Osteoblast (primary cell): ENCODE measurements at regions not wholly inside any gene's neighbourhood (a gene's known extent, or its start where the extent isn't known, plus 50 kb on each side); places are given as distances from the start of the nearest gene placed in this dataset.

Experiments used
- DNase-seq: peaks from one replicate; pipeline ENCODE4 v3.0.0; 2011; ENCODE audit warnings: low spot score, mixed read lengths; ENCODE audit not compliant: insufficient read length; ENCODE audit errors: missing footprints
- H2AFZ ChIP-seq: 2 replicates; pipeline ENCODE4 v1.6.0; 2011; ENCODE audit warnings: mild to moderate bottlenecking, low read length
- H3K27ac ChIP-seq: 2 replicates; pipeline ENCODE4 v1.5.1; 2011; ENCODE audit warnings: mild to moderate bottlenecking, low read depth, low read length, moderate library complexity
- H3K27me3 ChIP-seq: 2 replicates; pipeline ENCODE4 v1.6.0; 2012; ENCODE audit warnings: mild to moderate bottlenecking, control low read depth, inconsistent platforms, low read length, moderate library complexity; ENCODE audit not compliant: insufficient read depth
- H3K36me3 ChIP-seq: 2 replicates; pipeline ENCODE4 v1.5.1; 2011; ENCODE audit warnings: mild to moderate bottlenecking, low read length, control low read depth, moderate library complexity; ENCODE audit not compliant: insufficient read depth
- H3K4me1 ChIP-seq: 2 replicates; pipeline ENCODE4 v1.5.1; 2011; ENCODE audit warnings: mild to moderate bottlenecking, low read length, control low read depth, moderate library complexity; ENCODE audit not compliant: insufficient read depth
- H3K4me2 ChIP-seq: 2 replicates; pipeline ENCODE4 v1.6.0; 2011; ENCODE audit warnings: mild to moderate bottlenecking, low read length; ENCODE audit not compliant: insufficient read depth
- H3K4me3 ChIP-seq: fragments of 200-600 bp; sonication (generic); 3 replicates; pipeline ENCODE4 v1.5.1; 2012; ENCODE audit warnings: mild to moderate bottlenecking, low read length, inconsistent platforms; ENCODE audit not compliant: insufficient read depth
- H3K79me2 ChIP-seq: 2 replicates; pipeline ENCODE4 v1.6.0; 2012; ENCODE audit warnings: mild to moderate bottlenecking, low read length, control low read depth, inconsistent platforms; ENCODE audit not compliant: insufficient read depth
- H3K9me3 ChIP-seq: 2 replicates; pipeline ENCODE4 v1.5.1; 2011; ENCODE audit warnings: low read depth, low read length, control low read depth
- H4K20me1 ChIP-seq: 2 replicates; pipeline ENCODE4 v1.6.0; 2012; ENCODE audit warnings: mild to moderate bottlenecking, low read length, control low read depth; ENCODE audit not compliant: insufficient read depth
- TF ChIP-seq, protein P1 (sequence below): IDR thresholded peaks from 2 replicates; pipeline ENCODE4 v1.5.1; 2011; ENCODE audit warnings: mild to moderate bottlenecking, low read depth, low read length, moderate library complexity; ENCODE audit errors: extremely low read depth

DNA sequence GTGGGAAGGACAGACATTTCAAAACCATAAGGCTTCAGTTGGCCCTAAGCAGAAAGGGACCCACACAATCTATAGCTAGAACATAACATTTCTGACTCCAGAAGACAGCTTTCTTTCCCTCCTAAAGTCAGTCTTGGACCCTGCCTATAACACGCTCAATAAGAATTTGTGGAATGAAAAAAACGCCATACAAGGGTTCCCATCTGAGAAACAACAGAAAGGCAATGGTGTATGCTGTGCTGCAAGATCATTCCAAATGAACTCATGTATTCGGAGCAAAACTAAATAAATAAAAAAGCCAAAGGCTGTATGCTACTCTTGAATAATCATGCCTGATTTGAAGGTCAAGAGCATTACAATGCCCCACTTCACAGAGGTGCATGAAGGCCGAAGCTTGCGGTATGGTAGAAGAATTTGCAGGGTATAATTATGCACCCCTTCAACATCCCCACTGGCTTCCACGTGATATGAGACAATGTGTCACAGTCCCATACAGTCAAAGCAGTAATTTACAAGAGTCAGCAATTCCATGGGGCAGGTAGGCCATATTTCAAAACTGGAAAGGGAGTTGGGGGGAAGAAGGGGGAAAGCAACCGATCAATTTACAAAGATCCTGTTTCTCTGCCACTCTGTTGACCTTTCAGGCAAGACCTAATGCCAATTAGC, 61.4 kb upstream of the SLC14A2 start:
- Histone ChIP-seq H3K36me3 (no peaks in the 10 kb centered on the region), H3K4me1 (no peaks in the 10 kb centered on the region), H3K27ac (no peak overlapping the region), H3K27me3 (peaks cover 24% of the 10 kb centered on the region), H3K4me3 (no peak overlapping the region), H3K9me3 (no peaks in the 10 kb centered on the region), H3K79me2 (no peaks in the 10 kb centered on the region), H4K20me1 (no peaks in the 10 kb centered on the region), H3K4me2 (no peak overlapping the region), H2AFZ (no peak overlapping the region)
- no peak for DNase-seq
- TF ChIP-seq, protein P1, sequence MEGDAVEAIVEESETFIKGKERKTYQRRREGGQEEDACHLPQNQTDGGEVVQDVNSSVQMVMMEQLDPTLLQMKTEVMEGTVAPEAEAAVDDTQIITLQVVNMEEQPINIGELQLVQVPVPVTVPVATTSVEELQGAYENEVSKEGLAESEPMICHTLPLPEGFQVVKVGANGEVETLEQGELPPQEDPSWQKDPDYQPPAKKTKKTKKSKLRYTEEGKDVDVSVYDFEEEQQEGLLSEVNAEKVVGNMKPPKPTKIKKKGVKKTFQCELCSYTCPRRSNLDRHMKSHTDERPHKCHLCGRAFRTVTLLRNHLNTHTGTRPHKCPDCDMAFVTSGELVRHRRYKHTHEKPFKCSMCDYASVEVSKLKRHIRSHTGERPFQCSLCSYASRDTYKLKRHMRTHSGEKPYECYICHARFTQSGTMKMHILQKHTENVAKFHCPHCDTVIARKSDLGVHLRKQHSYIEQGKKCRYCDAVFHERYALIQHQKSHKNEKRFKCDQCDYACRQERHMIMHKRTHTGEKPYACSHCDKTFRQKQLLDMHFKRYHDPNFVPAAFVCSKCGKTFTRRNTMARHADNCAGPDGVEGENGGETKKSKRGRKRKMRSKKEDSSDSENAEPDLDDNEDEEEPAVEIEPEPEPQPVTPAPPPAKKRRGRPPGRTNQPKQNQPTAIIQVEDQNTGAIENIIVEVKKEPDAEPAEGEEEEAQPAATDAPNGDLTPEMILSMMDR = no peak

DNA sequence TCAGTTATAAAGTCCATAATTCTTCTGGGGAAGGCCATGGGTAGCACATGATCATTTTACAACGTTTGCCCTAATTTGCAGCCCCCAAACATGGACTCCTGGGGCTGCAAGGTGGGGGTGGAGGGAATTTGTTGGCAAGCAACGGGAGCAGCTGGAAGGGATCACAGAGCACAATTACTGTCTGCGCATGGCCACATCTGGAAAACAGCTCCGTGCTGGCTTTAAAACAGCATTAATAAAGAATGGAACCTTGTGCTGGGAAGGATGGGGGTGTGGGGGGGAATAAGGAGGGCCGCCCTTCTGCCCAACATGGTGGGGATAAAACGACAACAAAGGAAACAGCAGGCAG, 60.9 kb upstream of the SLC14A2 start:
- Histone ChIP-seq H3K4me2 (no peak overlapping the region), H3K9me3 (no peaks in the 10 kb centered on the region), H3K27ac (no peak overlapping the region), H3K4me1 (no peaks in the 10 kb centered on the region), H3K27me3 (peaks cover 24% of the 10 kb centered on the region), H3K36me3 (no peaks in the 10 kb centered on the region), H4K20me1 (no peaks in the 10 kb centered on the region), H3K79me2 (no peaks in the 10 kb centered on the region), H3K4me3 (no peak overlapping the region), H2AFZ (no peak overlapping the region)
- TF ChIP-seq, protein P1 = no peak
- no peak for DNase-seq

DNA sequence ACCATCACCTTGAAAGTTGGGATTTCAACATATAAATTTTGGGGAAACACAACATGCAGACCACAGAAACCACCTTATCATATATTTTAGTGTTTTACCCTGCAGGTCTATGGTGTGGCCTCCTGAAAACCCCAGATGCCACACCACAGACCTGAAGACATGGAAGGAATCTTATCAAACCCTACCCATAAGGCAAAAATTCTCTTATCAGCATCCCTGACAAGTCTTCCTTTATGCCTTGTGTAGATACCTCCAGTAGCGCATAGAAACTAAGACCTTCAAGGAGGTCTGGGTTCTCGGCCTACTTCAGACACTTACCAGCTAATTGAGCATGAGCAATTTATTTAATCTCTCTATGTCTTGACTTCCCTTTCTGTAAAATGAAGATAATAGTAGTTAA, 59.1 kb upstream of the SLC14A2 start:
- Histone ChIP-seq H3K36me3 (no peaks in the 10 kb centered on the region), H3K4me1 (no peaks in the 10 kb centered on the region), H3K27ac (no peak overlapping the region), H3K4me2 (no peak overlapping the region), H3K9me3 (no peaks in the 10 kb centered on the region), H3K4me3 (no peak overlapping the region), H2AFZ (no peak overlapping the region), H3K79me2 (no peaks in the 10 kb centered on the region), H3K27me3 (peaks cover 17% of the 10 kb centered on the region), H4K20me1 (no peaks in the 10 kb centered on the region)
- no peak for DNase-seq
- TF ChIP-seq, protein P1 = no peak

DNA sequence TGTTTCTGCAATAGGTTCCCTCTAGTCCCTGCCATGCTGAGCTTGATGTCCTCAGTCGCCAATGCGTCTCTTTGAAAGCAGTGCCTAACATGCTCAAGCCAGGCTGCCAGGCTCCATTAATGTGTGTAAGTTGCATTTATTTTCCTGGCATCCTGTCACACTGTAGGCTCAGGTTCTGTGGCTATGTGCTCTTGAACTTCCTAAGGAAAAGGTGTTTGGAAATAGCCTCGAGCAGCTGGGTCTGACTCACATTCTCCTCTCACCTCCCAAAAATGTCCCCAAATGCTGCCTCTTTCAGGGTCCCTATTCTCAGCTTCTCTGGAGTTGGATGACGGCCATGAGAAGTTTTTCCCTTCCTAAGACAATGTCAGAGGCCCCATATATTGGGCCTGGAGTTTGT, 58.0 kb upstream of the SLC14A2 start:
- no peak overlapping the region for H3K4me3 ChIP-seq
- no peaks in the 10 kb centered on the region for H4K20me1 ChIP-seq
- no peak for DNase-seq
- H3K36me3 ChIP-seq = no peaks in the 10 kb centered on the region
- TF ChIP-seq, protein P1 = no peak
- H3K4me1 ChIP-seq = no peaks in the 10 kb centered on the region
- no peak overlapping the region for H3K4me2 ChIP-seq
- no peak overlapping the region for H2AFZ ChIP-seq
- H3K27me3 ChIP-seq = peaks cover 13% of the 10 kb centered on the region
- H3K27ac ChIP-seq = no peak overlapping the region
- H3K9me3 ChIP-seq = no peaks in the 10 kb centered on the region
- H3K79me2 ChIP-seq = no peaks in the 10 kb centered on the region
